Fibroblast of skin of back (primary cell): ENCODE measurements at regions not wholly inside any gene's neighbourhood (a gene's known extent, or its start where the extent isn't known, plus 50 kb on each side); places are given as distances from the start of the nearest gene placed in this dataset.

ENCODE experiments used
- DNase-seq: peaks from one replicate; pipeline ENCODE4 v3.0.0-alpha.2; 2013

GRCh38 chr7:26560526-26561256 is 269.0 kb downstream of the SNX10 start:
- no peak for DNase-seq

GRCh38 chr7:26562841-26563240 is 271.2 kb downstream of the SNX10 start:
- DNase-seq, result no peak

GRCh38 chr7:26563406-26563805 is 271.7 kb downstream of the SNX10 start:
- DNase-seq, result no peak

GRCh38 chr7:26567266-26567665 is 275.6 kb downstream of the SNX10 start:
- no peak for DNase-seq

- peak; percentile 3 for DNase-seq
These were observed 282.8 kb downstream of the SNX10 start for GRCh38 chr7:26574476-26574875.

- DNase-seq, result no peak
These were observed 284.3 kb downstream of the SKAP2 start for GRCh38 chr7:26580064-26580591.

GRCh38 chr7:26580711-26581110 is 283.7 kb downstream of the SKAP2 start:
- no peak for DNase-seq

GRCh38 chr7:26583094-26583648 is 281.2 kb downstream of the SKAP2 start:
- DNase-seq, result no peak

GRCh38 chr7:26584326-26584725 is 280.1 kb downstream of the SKAP2 start:
- no peak for DNase-seq

GRCh38 chr7:26584987-26585665 is 279.3 kb downstream of the SKAP2 start:
- DNase-seq, result no peak

GRCh38 chr7:26587536-26587935 is 276.9 kb downstream of the SKAP2 start:
- DNase-seq, result no peak

GRCh38 chr7:26588511-26588910 is 275.9 kb downstream of the SKAP2 start:
- no peak for DNase-seq

GRCh38 chr7:26590709-26591108 is 273.7 kb downstream of the SKAP2 start:
- DNase-seq, result no peak

GRCh38 chr7:26592011-26592410 is 272.4 kb downstream of the SKAP2 start:
- DNase-seq, result no peak

GRCh38 chr7:26593393-26593792 is 271.0 kb downstream of the SKAP2 start:
- no peak for DNase-seq

GRCh38 chr7:26593896-26594295 is 270.5 kb downstream of the SKAP2 start:
- no peak for DNase-seq

- DNase-seq, result no peak
These were observed 269.8 kb downstream of the SKAP2 start for GRCh38 chr7:26594553-26594952.

GRCh38 chr7:26598867-26599266 is 265.5 kb downstream of the SKAP2 start:
- DNase-seq, result no peak

- no peak for DNase-seq
These were observed 264.4 kb downstream of the SKAP2 start for GRCh38 chr7:26599982-26600381.

GRCh38 chr7:26600411-26600810 is 264.0 kb downstream of the SKAP2 start:
- no peak for DNase-seq

GRCh38 chr7:26603631-26604030 is 260.8 kb downstream of the SKAP2 start:
- peak; percentile 1 for DNase-seq

GRCh38 chr7:26608402-26608801 is 256.0 kb downstream of the SKAP2 start:
- no peak for DNase-seq

GRCh38 chr7:26609082-26609481 is 255.3 kb downstream of the SKAP2 start:
- no peak for DNase-seq

- DNase-seq, result no peak
These were observed 254.9 kb downstream of the SKAP2 start for GRCh38 chr7:26609532-26609931.
